ENCODE measurements at regions not wholly inside any gene's neighbourhood (a gene's known extent, or its start where the extent isn't known, plus 50 kb on each side); places are given as distances from the start of the nearest gene placed in this dataset.

- H3K4me3 Mint-ChIP-seq (ENCODE audit: unreplicated experiment), result no peak overlapping the region
- H3K27me3 Mint-ChIP-seq (ENCODE audit: low read depth, unreplicated experiment), result no peaks in the 10 kb centered on the region
- Histone ChIP-seq H3K4me1 (ENCODE audit: insufficient read depth, low read length) (no peaks in the 10 kb centered on the region), H3K4me2 (ENCODE audit: low read length) (no peak overlapping the region), H3K9ac (ENCODE audit: low read length) (no peak overlapping the region), H3K79me2 (ENCODE audit: insufficient read depth, low read length) (no peaks in the 10 kb centered on the region), H2AFZ (ENCODE audit: low read depth, low read length) (no peak overlapping the region), H4K20me1 (ENCODE audit: insufficient read depth, low read length) (no peaks in the 10 kb centered on the region), H3K27ac (ENCODE audit: low read depth, low read length) (no peak overlapping the region), H3K27me3 (ENCODE audit: insufficient read depth, low read length) (no peaks in the 10 kb centered on the region), H3K36me3 (ENCODE audit: insufficient read depth, low read length) (no peaks in the 10 kb centered on the region), H3K4me3 (ENCODE audit: insufficient read depth, low read depth, low read length) (no peak overlapping the region), H3K9me3 (ENCODE audit: insufficient read depth, low read depth, low read length) (no peaks in the 10 kb centered on the region)
- no peak for FAIRE-seq
- no peaks in the 10 kb centered on the region for H3K36me3 Mint-ChIP-seq (ENCODE audit: low read depth, unreplicated experiment)
- H3K4me1 Mint-ChIP-seq (ENCODE audit: low read depth, unreplicated experiment), result no peaks in the 10 kb centered on the region
- no peak for DNase-seq (ENCODE audit: low read depth)
- H3K27ac Mint-ChIP-seq (ENCODE audit: unreplicated experiment), result no peak overlapping the region
- no peak for TF ChIP-seq EZH2 (IDR thresholded peaks at IDR 0.05; ENCODE audit: insufficient read depth, low read length)
- no peak for TF ChIP-seq CTCF (IDR thresholded peaks at IDR 0.05; ENCODE audit: insufficient read depth, low read depth, low read length)
- peaks cover 6% of the 10 kb centered on the region for H3K9me3 Mint-ChIP-seq (ENCODE audit: unreplicated experiment)
Observed at GRCh38 chr6:114998492-114998891, 655.7 kb upstream of the HS3ST5 start.

GRCh38 chr6:114997813-114998292 lies 655.0 kb upstream of the HS3ST5 start:
- no peak overlapping the region for H3K27ac ChIP-seq (ENCODE audit: low read depth, low read length)
- no peak overlapping the region for H3K27ac Mint-ChIP-seq (ENCODE audit: unreplicated experiment)
- peaks cover 4% of the 10 kb centered on the region for H3K9me3 Mint-ChIP-seq (ENCODE audit: unreplicated experiment)
- no peak overlapping the region for H2AFZ ChIP-seq (ENCODE audit: low read depth, low read length)
- no peak for DNase-seq (ENCODE audit: low read depth)
- no peaks in the 10 kb centered on the region for H3K36me3 ChIP-seq (ENCODE audit: insufficient read depth, low read length)
- TF ChIP-seq EZH2 (IDR thresholded peaks at IDR 0.05; ENCODE audit: insufficient read depth, low read length), result no peak
- TF ChIP-seq CTCF (IDR thresholded peaks at IDR 0.05; ENCODE audit: insufficient read depth, low read depth, low read length), result no peak
- H3K4me1 ChIP-seq (ENCODE audit: insufficient read depth, low read length), result no peaks in the 10 kb centered on the region
- H4K20me1 ChIP-seq (ENCODE audit: insufficient read depth, low read length), result no peaks in the 10 kb centered on the region
- H3K27me3 ChIP-seq (ENCODE audit: insufficient read depth, low read length), result no peaks in the 10 kb centered on the region
- H3K4me3 Mint-ChIP-seq (ENCODE audit: unreplicated experiment), result no peak overlapping the region
- H3K79me2 ChIP-seq (ENCODE audit: insufficient read depth, low read length), result no peaks in the 10 kb centered on the region
- no peaks in the 10 kb centered on the region for H3K9me3 ChIP-seq (ENCODE audit: insufficient read depth, low read depth, low read length)
- H3K4me3 ChIP-seq (ENCODE audit: insufficient read depth, low read depth, low read length), result no peak overlapping the region
- H3K9ac ChIP-seq (ENCODE audit: low read length), result no peak overlapping the region
- FAIRE-seq, result no peak
- H3K4me2 ChIP-seq (ENCODE audit: low read length), result no peak overlapping the region
- H3K36me3 Mint-ChIP-seq (ENCODE audit: low read depth, unreplicated experiment), result no peaks in the 10 kb centered on the region
- no peaks in the 10 kb centered on the region for H3K4me1 Mint-ChIP-seq (ENCODE audit: low read depth, unreplicated experiment)
- no peaks in the 10 kb centered on the region for H3K27me3 Mint-ChIP-seq (ENCODE audit: low read depth, unreplicated experiment)

GRCh38 chr6:114995526-114995925 lies 652.7 kb upstream of the HS3ST5 start:
- no peak for DNase-seq (ENCODE audit: low read depth)
- no peaks in the 10 kb centered on the region for H3K4me1 Mint-ChIP-seq (ENCODE audit: low read depth, unreplicated experiment)
- Histone ChIP-seq H3K9me3 (ENCODE audit: insufficient read depth, low read depth, low read length) (no peaks in the 10 kb centered on the region), H3K4me3 (ENCODE audit: insufficient read depth, low read depth, low read length) (no peak overlapping the region), H3K36me3 (ENCODE audit: insufficient read depth, low read length) (no peaks in the 10 kb centered on the region), H4K20me1 (ENCODE audit: insufficient read depth, low read length) (no peaks in the 10 kb centered on the region), H2AFZ (ENCODE audit: low read depth, low read length) (no peak overlapping the region), H3K27ac (ENCODE audit: low read depth, low read length) (no peak overlapping the region), H3K27me3 (ENCODE audit: insufficient read depth, low read length) (no peaks in the 10 kb centered on the region), H3K4me2 (ENCODE audit: low read length) (no peak overlapping the region), H3K4me1 (ENCODE audit: insufficient read depth, low read length) (no peaks in the 10 kb centered on the region), H3K9ac (ENCODE audit: low read length) (no peak overlapping the region), H3K79me2 (ENCODE audit: insufficient read depth, low read length) (no peaks in the 10 kb centered on the region)
- no peaks in the 10 kb centered on the region for H3K9me3 Mint-ChIP-seq (ENCODE audit: unreplicated experiment)
- no peak overlapping the region for H3K27ac Mint-ChIP-seq (ENCODE audit: unreplicated experiment)
- no peaks in the 10 kb centered on the region for H3K27me3 Mint-ChIP-seq (ENCODE audit: low read depth, unreplicated experiment)
- H3K36me3 Mint-ChIP-seq (ENCODE audit: low read depth, unreplicated experiment), result no peaks in the 10 kb centered on the region
- no peak for FAIRE-seq
- no peak overlapping the region for H3K4me3 Mint-ChIP-seq (ENCODE audit: unreplicated experiment)
- no peak for TF ChIP-seq CTCF (IDR thresholded peaks at IDR 0.05; ENCODE audit: insufficient read depth, low read depth, low read length)

Data from astrocyte (in vitro differentiated cells and primary cell).